HG03097 (cell line): ENCODE measurements at regions not wholly inside any gene's neighbourhood (a gene's known extent, or its start where the extent isn't known, plus 50 kb on each side); places are given as distances from the start of the nearest gene placed in this dataset.

Experiments used
- ATAC-seq: cut with Tn5 transposase; IDR thresholded peaks from one replicate; pipeline ENCODE4 v1.9.1; 2021; ENCODE audit not compliant: unreplicated experiment, low FRiP score

- no peak for ATAC-seq
These were observed 63.0 kb downstream of the C5orf15 start for GRCh38 chr5:133905424-133905823.

GRCh38 chr5:133904641-133905040 lies 63.8 kb downstream of the C5orf15 start:
- no peak for ATAC-seq

GRCh38 chr5:133902511-133903118 lies 65.8 kb downstream of the C5orf15 start:
- ATAC-seq: no peak

GRCh38 chr5:133900534-133901270 lies 67.7 kb downstream of the C5orf15 start:
- no peak for ATAC-seq

- ATAC-seq: no peak
These were observed 68.9 kb downstream of the C5orf15 start for GRCh38 chr5:133899506-133899905.

GRCh38 chr5:133898440-133898839 lies 70.0 kb downstream of the C5orf15 start:
- ATAC-seq: no peak

- no peak for ATAC-seq
These were observed 71.0 kb downstream of the C5orf15 start for GRCh38 chr5:133897431-133897830.

GRCh38 chr5:133896873-133897272 lies 71.6 kb downstream of the C5orf15 start:
- ATAC-seq: no peak

GRCh38 chr5:133895979-133896845 lies 72.2 kb downstream of the C5orf15 start:
- no peak for ATAC-seq

GRCh38 chr5:133894143-133894542 lies 74.3 kb downstream of the C5orf15 start:
- ATAC-seq: no peak

- no peak for ATAC-seq
These were observed 75.7 kb downstream of the C5orf15 start for GRCh38 chr5:133892774-133893173.

- ATAC-seq: no peak
These were observed 76.1 kb downstream of the C5orf15 start for GRCh38 chr5:133892306-133892705.

GRCh38 chr5:133891390-133891789 lies 77.0 kb downstream of the C5orf15 start:
- ATAC-seq: no peak

- ATAC-seq: no peak
These were observed 77.6 kb downstream of the C5orf15 start for GRCh38 chr5:133890776-133891280.

GRCh38 chr5:133890314-133890713 lies 78.1 kb downstream of the C5orf15 start:
- ATAC-seq: no peak

- no peak for ATAC-seq
These were observed 79.0 kb downstream of the C5orf15 start for GRCh38 chr5:133889271-133889905.

- ATAC-seq: no peak
These were observed 79.8 kb downstream of the C5orf15 start for GRCh38 chr5:133888625-133888991.

- ATAC-seq: no peak
These were observed 82.9 kb downstream of the C5orf15 start for GRCh38 chr5:133885566-133885965.

- no peak for ATAC-seq
These were observed 83.7 kb downstream of the C5orf15 start for GRCh38 chr5:133884569-133885311.

- ATAC-seq: no peak
These were observed 84.5 kb downstream of the C5orf15 start for GRCh38 chr5:133883916-133884315.
